Gastrocnemius medialis (tissue), 4 donors: ENCODE measurements at regions not wholly inside any gene's neighbourhood (a gene's known extent, or its start where the extent isn't known, plus 50 kb on each side); places are given as distances from the start of the nearest gene placed in this dataset.

Experiments used
- POLR2A ChIP-seq, 2 donors: fragments of 450-650 bp; IDR thresholded peaks; one replicate each; pipeline ENCODE4 v1.6.1; 2017; ENCODE audit warnings: antibody characterized with exemption in 2 of 2, mild to moderate bottlenecking in 2 of 2, moderate library complexity in 2 of 2
- TF ChIP-seq, protein P1 (sequence below), 5 experiments: fragments of 450-650 bp in 3 of 5; fragments of 200-600 bp in 2 of 5; sonication (generic) in 2 of 5; IDR thresholded peaks in 4 of 5; conservative IDR thresholded peaks in 1 of 5; 1 replicate in 4 of 5; 2 replicates in 1 of 5; pipeline ENCODE4 v1.5.1; 2016 to 2019; ENCODE audit warnings: antibody characterized with exemption in 5 of 5, mild to moderate bottlenecking in 3 of 5, moderate library complexity in 3 of 5

DNA sequence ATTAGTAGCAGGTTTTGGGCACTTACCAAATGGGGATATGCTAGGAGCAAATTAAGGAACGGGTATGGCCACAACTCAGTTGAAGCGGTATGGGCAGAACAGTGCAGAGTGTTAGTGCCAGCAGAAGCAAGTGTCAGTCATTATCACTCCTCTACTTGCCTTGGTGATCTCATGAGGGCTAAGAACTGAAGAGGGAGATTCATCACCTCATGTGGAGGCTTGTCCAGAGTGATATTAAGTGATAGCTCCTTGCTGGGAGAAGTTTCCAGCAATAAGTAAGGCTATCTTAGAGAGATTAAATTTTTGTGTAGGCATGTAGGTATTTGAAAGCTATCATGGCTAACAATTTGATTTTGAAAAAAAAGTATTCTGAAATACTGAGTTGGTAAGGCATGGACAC lies 615.4 kb upstream of the SMIM31 start:
- TF ChIP-seq, protein P1, sequence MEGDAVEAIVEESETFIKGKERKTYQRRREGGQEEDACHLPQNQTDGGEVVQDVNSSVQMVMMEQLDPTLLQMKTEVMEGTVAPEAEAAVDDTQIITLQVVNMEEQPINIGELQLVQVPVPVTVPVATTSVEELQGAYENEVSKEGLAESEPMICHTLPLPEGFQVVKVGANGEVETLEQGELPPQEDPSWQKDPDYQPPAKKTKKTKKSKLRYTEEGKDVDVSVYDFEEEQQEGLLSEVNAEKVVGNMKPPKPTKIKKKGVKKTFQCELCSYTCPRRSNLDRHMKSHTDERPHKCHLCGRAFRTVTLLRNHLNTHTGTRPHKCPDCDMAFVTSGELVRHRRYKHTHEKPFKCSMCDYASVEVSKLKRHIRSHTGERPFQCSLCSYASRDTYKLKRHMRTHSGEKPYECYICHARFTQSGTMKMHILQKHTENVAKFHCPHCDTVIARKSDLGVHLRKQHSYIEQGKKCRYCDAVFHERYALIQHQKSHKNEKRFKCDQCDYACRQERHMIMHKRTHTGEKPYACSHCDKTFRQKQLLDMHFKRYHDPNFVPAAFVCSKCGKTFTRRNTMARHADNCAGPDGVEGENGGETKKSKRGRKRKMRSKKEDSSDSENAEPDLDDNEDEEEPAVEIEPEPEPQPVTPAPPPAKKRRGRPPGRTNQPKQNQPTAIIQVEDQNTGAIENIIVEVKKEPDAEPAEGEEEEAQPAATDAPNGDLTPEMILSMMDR (IDR thresholded peaks at IDR 0.05 in 4 of 5, conservative IDR thresholded peaks at IDR 0.05 in 1 of 5): no peak
- no peak for TF ChIP-seq POLR2A (IDR thresholded peaks at IDR 0.05)
